Prostate gland (tissue), 2 donors: ENCODE measurements at regions not wholly inside any gene's neighbourhood (a gene's known extent, or its start where the extent isn't known, plus 50 kb on each side); places are given as distances from the start of the nearest gene placed in this dataset.

Experiments used
- DNase-seq: peaks from one replicate; pipeline ENCODE4 v3.0.0-alpha.2; 2019; ENCODE audit warnings: low spot score
- H3K27ac ChIP-seq, 2 donors: fragments of 200-600 bp; sonication (generic); 2 replicates each; pipeline ENCODE4 v1.5.1; 2017 to 2019
- H3K27me3 ChIP-seq: fragments of 200-600 bp; sonication (generic); replicated peaks from 2 replicates; pipeline ENCODE4 v1.5.1; 2019; ENCODE audit not compliant: insufficient read depth
- H3K36me3 ChIP-seq, 2 donors: fragments of 200-600 bp; sonication (generic); 1 replicate in 1 of 2; 2 replicates in 1 of 2; pipeline versions ENCODE4 v1.5.1 to v1.8.1; 2017 to 2019
- H3K4me1 ChIP-seq: fragments of 200-600 bp; sonication (generic); replicated peaks from 2 replicates; pipeline ENCODE4 v1.5.1; 2019
- H3K4me3 ChIP-seq, 2 donors: fragments of 200-600 bp; sonication (generic); 2 replicates each; pipeline ENCODE4 v1.5.1; 2017 to 2019
- H3K9me3 ChIP-seq: fragments of 200-600 bp; sonication (generic); 2 replicates; pipeline ENCODE4 v1.5.1; 2017
- CTCF ChIP-seq, 4 experiments: fragments of 200-600 bp in 2 of 4; fragments of 450-650 bp in 2 of 4; sonication (generic) in 2 of 4; IDR thresholded peaks; 1 replicate in 3 of 4; 2 replicates in 1 of 4; pipeline ENCODE4 v1.5.1; 2016 to 2019; ENCODE audit warnings: antibody characterized with exemption in 4 of 4, mild to moderate bottlenecking in 2 of 4, moderate library complexity in 2 of 4
- POLR2A ChIP-seq: fragments of 450-650 bp; IDR thresholded peaks from one replicate; pipeline ENCODE4 v1.6.1; 2016; ENCODE audit warnings: antibody characterized with exemption, mild to moderate bottlenecking
- POLR2AphosphoS5 ChIP-seq: sonication (generic); formaldehyde crosslinking; IDR thresholded peaks from one replicate; pipeline ENCODE4 v1.6.1; 2017; ENCODE audit warnings: antibody characterized with exemption
- WGBS: methylation state at CpG from one replicate; pipeline ENCODE4 v1.1.5; 2018; 5-methylcytosine and 5-hydroxymethylcytosine counted together
- intact Hi-C: fragments of 100-400 bp; cut with DNase I; formaldehyde crosslinking; loops from one replicate; pipeline ENCODE4 v1.14.2; 2022

- no peaks in the 10 kb centered on the region for H3K9me3 ChIP-seq
- H3K4me1 ChIP-seq, result no peaks in the 10 kb centered on the region
- no peak for DNase-seq
- no peak overlapping the region for H3K4me3 ChIP-seq
- H3K36me3 ChIP-seq, result no peaks in the 10 kb centered on the region
- WGBS, result 10% methylated on average over 5 of the region's 5 CpGs
- H3K27ac ChIP-seq, result no peak overlapping the region
- no peaks in the 10 kb centered on the region for H3K27me3 ChIP-seq
- intact Hi-C loops, result loop anchor here (5.0 to 10.0 kb wide), 2 partner anchors 141 to 528 kb away; no protein-coding TSS in a partner anchor
- TF ChIP-seq CTCF (IDR thresholded peaks at IDR 0.05) (peak; percentile 32 to 71 (median 58)), POLR2A (no peak)
Observed at GRCh38 chrX:13506574-13506973, 62.8 kb upstream of the EGFL6 start.

GRCh38 chrX:13502590-13502989, 66.8 kb upstream of the EGFL6 start:
- no peaks in the 10 kb centered on the region for H3K9me3 ChIP-seq
- no peaks in the 10 kb centered on the region for H3K4me1 ChIP-seq
- no peak for DNase-seq
- TF ChIP-seq POLR2AphosphoS5 (no peak), POLR2A (no peak), CTCF (IDR thresholded peaks at IDR 0.05) (no peak)
- H3K27ac ChIP-seq, result no peak overlapping the region
- intact Hi-C loops, result loop anchor here (10.0 kb wide), 1 partner anchor 532 kb away; no protein-coding TSS in a partner anchor
- H3K27me3 ChIP-seq, result no peaks in the 10 kb centered on the region
- WGBS, result 60% methylated on average over 2 of the region's 2 CpGs
- H3K36me3 ChIP-seq, result no peaks in the 10 kb centered on the region
- no peak overlapping the region for H3K4me3 ChIP-seq

- TF ChIP-seq POLR2A, result no peak
- TF ChIP-seq CTCF (IDR thresholded peaks at IDR 0.05), result no peak
- no peak for TF ChIP-seq POLR2AphosphoS5
- H3K9me3 ChIP-seq, result no peaks in the 10 kb centered on the region
- no peak for DNase-seq
- H3K27me3 ChIP-seq, result no peaks in the 10 kb centered on the region
- no peaks in the 10 kb centered on the region for H3K4me1 ChIP-seq
- H3K36me3 ChIP-seq, result no peaks in the 10 kb centered on the region
- 35% methylated on average over 2 of the region's 2 CpGs for WGBS
- H3K4me3 ChIP-seq, result no peak overlapping the region
- intact Hi-C loops, result loop anchor here (10.0 kb wide), 1 partner anchor 535 kb away; no protein-coding TSS in a partner anchor
- no peak overlapping the region for H3K27ac ChIP-seq
Observed at GRCh38 chrX:13499736-13500135, 69.7 kb upstream of the EGFL6 start.

GRCh38 chrX:13498238-13498637, 71.2 kb upstream of the EGFL6 start:
- no peak for DNase-seq
- Histone ChIP-seq H3K36me3 (no peaks in the 10 kb centered on the region), H3K27ac (no peak overlapping the region), H3K4me3 (no peak overlapping the region), H3K9me3 (no peaks in the 10 kb centered on the region), H3K4me1 (no peaks in the 10 kb centered on the region), H3K27me3 (no peaks in the 10 kb centered on the region)
- 93% methylated on average over 2 of the region's 2 CpGs for WGBS
- TF ChIP-seq POLR2A (no peak), POLR2AphosphoS5 (no peak), CTCF (IDR thresholded peaks at IDR 0.05) (no peak)
- intact Hi-C loops, result no loop called here

- Histone ChIP-seq H3K36me3 (no peaks in the 10 kb centered on the region), H3K27me3 (no peaks in the 10 kb centered on the region), H3K4me1 (no peaks in the 10 kb centered on the region), H3K27ac (no peak overlapping the region), H3K4me3 (no peak overlapping the region), H3K9me3 (no peaks in the 10 kb centered on the region)
- no peak for DNase-seq
- WGBS, result 64% methylated on average over 1 of the region's 1 CpG
- TF ChIP-seq CTCF (IDR thresholded peaks at IDR 0.05), result no peak
- no peak for TF ChIP-seq POLR2A
- no peak for TF ChIP-seq POLR2AphosphoS5
- intact Hi-C loops, result no loop called here
Observed at GRCh38 chrX:13495232-13495631, 74.2 kb upstream of the EGFL6 start.
